Keratinocyte (primary cell): ENCODE measurements at regions not wholly inside any gene's neighbourhood (a gene's known extent, or its start where the extent isn't known, plus 50 kb on each side); places are given as distances from the start of the nearest gene placed in this dataset.

Experiments
- DNase-seq: peaks from one replicate; pipeline ENCODE4 v3.0.0-alpha.2; 2011; ENCODE audit warnings: low read depth, missing footprints, low spot score
- FAIRE-seq: peaks from 2 replicates; lab custom pipeline; 2011; peaks lifted over from hg19 to GRCh38; lab: Jason Lieb, UNC
- H2AFZ ChIP-seq: 2 replicates; pipeline ENCODE4 v1.6.0; 2012; ENCODE audit warnings: low read length, control low read depth, inconsistent platforms; ENCODE audit not compliant: control insufficient read depth
- H3K27ac ChIP-seq: 2 replicates; pipeline ENCODE4 v1.5.1; 2011; ENCODE audit warnings: low read length; ENCODE audit not compliant: control insufficient read depth, insufficient read depth
- H3K27me3 ChIP-seq: 3 replicates; pipeline ENCODE4 v1.6.0; 2011; ENCODE audit warnings: low read length; ENCODE audit not compliant: control insufficient read depth, insufficient read depth; ENCODE audit errors: extremely low read depth
- H3K36me3 ChIP-seq, 2 experiments: 2 replicates in 1 of 2; 3 replicates in 1 of 2; pipeline ENCODE4 v1.5.1; 2011; ENCODE audit warnings: low read length in 2 of 2, mild to moderate bottlenecking in 1 of 2; ENCODE audit not compliant: control insufficient read depth in 2 of 2, insufficient read depth in 2 of 2; ENCODE audit errors: extremely low read depth in 1 of 2
- H3K4me1 ChIP-seq: 3 replicates; pipeline ENCODE4 v1.5.1; 2011; ENCODE audit warnings: low read length; ENCODE audit not compliant: control insufficient read depth, insufficient read depth; ENCODE audit errors: extremely low read depth
- H3K4me2 ChIP-seq: 3 replicates; pipeline ENCODE4 v1.6.0; 2011; ENCODE audit warnings: low read depth, low read length; ENCODE audit not compliant: control insufficient read depth, insufficient read depth; ENCODE audit errors: extremely low read depth
- H3K4me3 ChIP-seq, 3 experiments: fragments of 200-600 bp in 1 of 3; sonication (generic) in 1 of 3; 2 replicates in 2 of 3; 3 replicates in 1 of 3; pipeline ENCODE4 v1.5.1; 2011 to 2016; ENCODE audit warnings: low read length in 3 of 3, mild to moderate bottlenecking in 3 of 3, control low read depth in 2 of 3, inconsistent platforms in 1 of 3, low read depth in 1 of 3, mixed read lengths in 1 of 3, mixed run types in 1 of 3, moderate library complexity in 1 of 3; ENCODE audit not compliant: control insufficient read depth in 2 of 3, insufficient read depth in 2 of 3; ENCODE audit errors: extremely low read depth in 1 of 3
- H3K79me2 ChIP-seq: 2 replicates; pipeline ENCODE4 v1.6.0; 2012; ENCODE audit warnings: low read length; ENCODE audit not compliant: control insufficient read depth, insufficient read depth
- H3K9ac ChIP-seq: 3 replicates; pipeline ENCODE4 v1.6.0; 2011; ENCODE audit warnings: low read length; ENCODE audit not compliant: control insufficient read depth, insufficient read depth; ENCODE audit errors: extremely low read depth
- H3K9me1 ChIP-seq: 3 replicates; pipeline ENCODE4 v1.6.0; 2011; ENCODE audit warnings: low read length; ENCODE audit not compliant: control insufficient read depth, insufficient read depth; ENCODE audit errors: extremely low read depth
- H3K9me3 ChIP-seq: 2 replicates; pipeline ENCODE4 v1.5.1; 2012; ENCODE audit warnings: low read depth, low read length; ENCODE audit not compliant: control insufficient read depth
- H4K20me1 ChIP-seq: 3 replicates; pipeline ENCODE4 v1.6.0; 2011; ENCODE audit warnings: low read length; ENCODE audit not compliant: control insufficient read depth, insufficient read depth; ENCODE audit errors: extremely low read depth
- CTCF ChIP-seq, 3 experiments: IDR thresholded peaks in 1 of 3; conservative IDR thresholded peaks in 1 of 3; optimal IDR thresholded peaks in 1 of 3; 2 replicates in 2 of 3; 3 replicates in 1 of 3; pipeline versions ENCODE3 to v1.5.1; 2011; ENCODE audit warnings: low read length in 3 of 3, mild to moderate bottlenecking in 3 of 3, moderate library complexity in 2 of 3, control low read depth in 1 of 3, inconsistent platforms in 1 of 3; ENCODE audit not compliant: insufficient read depth in 2 of 3; ENCODE audit errors: extremely low read depth in 1 of 3
- EZH2 ChIP-seq: IDR thresholded peaks from one replicate; pipeline ENCODE4 v1.6.1; 2012; ENCODE audit warnings: inconsistent platforms, mild to moderate bottlenecking, low read length, moderate library complexity
- dilution Hi-C: fragments of 300-500 bp; cut with MboI; formaldehyde crosslinking; loops from one replicate; pipeline ENCODE4 v1.7.0; 2020; ENCODE audit warnings: low sequenced_read_pairs; ENCODE audit not compliant: extremely low pct_ligation_motif_present

- no peaks in the 10 kb centered on the region for H3K36me3 ChIP-seq
- dilution Hi-C loops: no loop called here
- H3K9ac ChIP-seq: no peak overlapping the region
- no peak overlapping the region for H3K4me2 ChIP-seq
- no peaks in the 10 kb centered on the region for H3K27me3 ChIP-seq
- H3K9me3 ChIP-seq: no peaks in the 10 kb centered on the region
- no peaks in the 10 kb centered on the region for H3K79me2 ChIP-seq
- no peaks in the 10 kb centered on the region for H3K9me1 ChIP-seq
- no peak for TF ChIP-seq CTCF (optimal IDR thresholded peaks at IDR 0.05 in 1 of 3, IDR thresholded peaks at IDR 0.05 in 1 of 3, conservative IDR thresholded peaks at IDR 0.05 in 1 of 3; ENCODE audit: extremely low read depth in 1 of 3, insufficient read depth in 2 of 3, low read length in 3 of 3)
- TF ChIP-seq EZH2: no peak
- no peak overlapping the region for H3K27ac ChIP-seq
- no peaks in the 10 kb centered on the region for H3K4me1 ChIP-seq
- H2AFZ ChIP-seq: no peak overlapping the region
- FAIRE-seq (no peak), DNase-seq (no peak)
- H4K20me1 ChIP-seq: no peaks in the 10 kb centered on the region
- H3K4me3 ChIP-seq: no peak overlapping the region
These were observed 1083.3 kb upstream of the GYPC start for GRCh38 chr2:125572660-125573059.

- Histone ChIP-seq H3K4me3 (no peak overlapping the region), H3K79me2 (no peaks in the 10 kb centered on the region), H3K36me3 (no peaks in the 10 kb centered on the region), H3K9me1 (no peaks in the 10 kb centered on the region), H4K20me1 (no peaks in the 10 kb centered on the region), H3K4me2 (no peak overlapping the region), H3K27ac (no peak overlapping the region), H3K9me3 (no peaks in the 10 kb centered on the region), H3K9ac (no peak overlapping the region), H3K27me3 (no peaks in the 10 kb centered on the region), H2AFZ (no peak overlapping the region), H3K4me1 (no peaks in the 10 kb centered on the region)
- FAIRE-seq: no peak
- dilution Hi-C loops: no loop called here
- DNase-seq: no peak
- no peak for TF ChIP-seq CTCF (optimal IDR thresholded peaks at IDR 0.05 in 1 of 3, IDR thresholded peaks at IDR 0.05 in 1 of 3, conservative IDR thresholded peaks at IDR 0.05 in 1 of 3; ENCODE audit: extremely low read depth in 1 of 3, insufficient read depth in 2 of 3, low read length in 3 of 3)
- TF ChIP-seq EZH2: no peak
These were observed 1082.5 kb upstream of the GYPC start for GRCh38 chr2:125573432-125573831.
